NCI-H2029 treated with DMSO at 0.1 percent for 48 hours (cell line): ENCODE measurements at regions not wholly inside any gene's neighbourhood (a gene's known extent, or its start where the extent isn't known, plus 50 kb on each side); places are given as distances from the start of the nearest gene placed in this dataset.

ENCODE experiments used
- DNase-seq: peaks from one replicate; lab custom pipeline; 2025; lab: John Stamatoyannopoulos, UW

- no peak for DNase-seq
Measured at GRCh38 chr5:66472010-66472409, 124.2 kb upstream of the MAST4 start.

GRCh38 chr5:66475731-66476130 lies 120.5 kb upstream of the MAST4 start:
- DNase-seq: no peak

- DNase-seq: no peak
Measured at GRCh38 chr5:66477596-66477995, 118.6 kb upstream of the MAST4 start.

GRCh38 chr5:66494437-66494836 lies 101.8 kb upstream of the MAST4 start:
- no peak for DNase-seq

- no peak for DNase-seq
Measured at GRCh38 chr5:66498791-66499207, 97.4 kb upstream of the MAST4 start.

GRCh38 chr5:66503203-66503789 lies 92.9 kb upstream of the MAST4 start:
- DNase-seq: no peak

- no peak for DNase-seq
Measured at GRCh38 chr5:66507106-66507505, 89.1 kb upstream of the MAST4 start.

- DNase-seq: no peak
Measured at GRCh38 chr5:66511491-66511890, 84.7 kb upstream of the MAST4 start.

GRCh38 chr5:66513130-66513529 lies 83.1 kb upstream of the MAST4 start:
- DNase-seq: no peak

- DNase-seq: no peak
Measured at GRCh38 chr5:66515209-66515608, 81.0 kb upstream of the MAST4 start.

GRCh38 chr5:66516550-66516949 lies 79.6 kb upstream of the MAST4 start:
- DNase-seq: no peak

- no peak for DNase-seq
Measured at GRCh38 chr5:66517351-66517750, 78.8 kb upstream of the MAST4 start.

GRCh38 chr5:66518052-66518451 lies 78.1 kb upstream of the MAST4 start:
- no peak for DNase-seq

GRCh38 chr5:66518753-66519152 lies 77.4 kb upstream of the MAST4 start:
- DNase-seq: no peak

GRCh38 chr5:66519626-66520025 lies 76.6 kb upstream of the MAST4 start:
- DNase-seq: no peak

- DNase-seq: no peak
Measured at GRCh38 chr5:66520854-66521253, 75.3 kb upstream of the MAST4 start.

- DNase-seq: no peak
Measured at GRCh38 chr5:66527478-66528035, 68.6 kb upstream of the MAST4 start.

GRCh38 chr5:66529182-66529581 lies 67.0 kb upstream of the MAST4 start:
- no peak for DNase-seq

GRCh38 chr5:66529704-66530103 lies 66.5 kb upstream of the MAST4 start:
- no peak for DNase-seq

GRCh38 chr5:66538126-66538525 lies 58.1 kb upstream of the MAST4 start:
- no peak for DNase-seq

- DNase-seq: no peak
Measured at GRCh38 chr5:66538531-66538930, 57.7 kb upstream of the MAST4 start.

GRCh38 chr5:66540078-66540477 lies 56.1 kb upstream of the MAST4 start:
- no peak for DNase-seq

- no peak for DNase-seq
Measured at GRCh38 chr5:66542711-66543110, 53.5 kb upstream of the MAST4 start.
